ENCODE measurements at regions not wholly inside any gene's neighbourhood (a gene's known extent, or its start where the extent isn't known, plus 50 kb on each side); places are given as distances from the start of the nearest gene placed in this dataset.

- DNase-seq (ENCODE audit: low read depth in 2 of 2), result no peak
These were observed 84.9 kb downstream of the ACKR3 start for GRCh38 chr2:236654496-236654895.

- no peak for DNase-seq (ENCODE audit: low read depth in 2 of 2)
These were observed 86.5 kb downstream of the ACKR3 start for GRCh38 chr2:236656166-236656565.

- DNase-seq (ENCODE audit: low read depth in 2 of 2), result no peak
These were observed 87.1 kb downstream of the ACKR3 start for GRCh38 chr2:236656721-236657120.

- no peak for DNase-seq (ENCODE audit: low read depth in 2 of 2)
These were observed 87.6 kb downstream of the ACKR3 start for GRCh38 chr2:236657215-236657614.

- DNase-seq (ENCODE audit: low read depth in 2 of 2), result no peak
These were observed 88.2 kb downstream of the ACKR3 start for GRCh38 chr2:236657801-236658200.

GRCh38 chr2:236658974-236659757, 89.5 kb downstream of the ACKR3 start:
- DNase-seq (ENCODE audit: low read depth in 2 of 2), result no peak

- no peak for DNase-seq (ENCODE audit: low read depth in 2 of 2)
These were observed 90.1 kb downstream of the ACKR3 start for GRCh38 chr2:236659758-236660150.

GRCh38 chr2:236661061-236661761, 91.6 kb downstream of the ACKR3 start:
- no peak for DNase-seq (ENCODE audit: low read depth in 2 of 2)

GRCh38 chr2:236661762-236662110, 92.1 kb downstream of the ACKR3 start:
- no peak for DNase-seq (ENCODE audit: low read depth in 2 of 2)

GRCh38 chr2:236662231-236663185, 92.9 kb downstream of the ACKR3 start:
- no peak for DNase-seq (ENCODE audit: low read depth in 2 of 2)

GRCh38 chr2:236663287-236664101, 93.9 kb downstream of the ACKR3 start:
- no peak for DNase-seq (ENCODE audit: low read depth in 2 of 2)

- no peak for DNase-seq (ENCODE audit: low read depth in 2 of 2)
These were observed 94.5 kb downstream of the ACKR3 start for GRCh38 chr2:236664136-236664535.

GRCh38 chr2:236665101-236665500, 95.5 kb downstream of the ACKR3 start:
- no peak for DNase-seq (ENCODE audit: low read depth in 2 of 2)

- DNase-seq (ENCODE audit: low read depth in 2 of 2), result no peak
These were observed 96.0 kb downstream of the ACKR3 start for GRCh38 chr2:236665572-236666118.

GRCh38 chr2:236666646-236667204, 97.1 kb downstream of the ACKR3 start:
- no peak for DNase-seq (ENCODE audit: low read depth in 2 of 2)

- DNase-seq (ENCODE audit: low read depth in 2 of 2), result no peak
These were observed 97.9 kb downstream of the ACKR3 start for GRCh38 chr2:236667526-236667925.

- no peak for DNase-seq (ENCODE audit: low read depth in 2 of 2)
These were observed 98.9 kb downstream of the ACKR3 start for GRCh38 chr2:236668531-236668969.

- DNase-seq (ENCODE audit: low read depth in 2 of 2), result no peak
These were observed 100.6 kb downstream of the ACKR3 start for GRCh38 chr2:236670235-236670620.

- DNase-seq (ENCODE audit: low read depth in 2 of 2), result no peak
These were observed 102.4 kb downstream of the ACKR3 start for GRCh38 chr2:236671896-236672562.

GRCh38 chr2:236672606-236673005, 103.0 kb downstream of the ACKR3 start:
- no peak for DNase-seq (ENCODE audit: low read depth in 2 of 2)
